SK-N-SH (cell line): ENCODE measurements at regions not wholly inside any gene's neighbourhood (a gene's known extent, or its start where the extent isn't known, plus 50 kb on each side); places are given as distances from the start of the nearest gene placed in this dataset.

Experiments
- CTCF ChIA-PET: fragments of 300-600, 350-600 bp; formaldehyde crosslinking; extraction: SDS; loops from one replicate; lab custom pipeline; 2021; lab: Yijun Ruan, JAX
- POLR2A ChIA-PET: fragments of 350-600 bp; sonication (Branson Sonifier 250); formaldehyde crosslinking; extraction: SDS; loops from one replicate; lab custom pipeline; 2020; ENCODE audit warnings: antibody characterized with exemption, inconsistent platforms; lab: Yijun Ruan, JAX
- DNase-seq: peaks from one replicate; pipeline ENCODE4 v3.0.0; 2012
- H2AFZ ChIP-seq: fragments of 200-600 bp; sonication (generic); 2 replicates; pipeline ENCODE4 v1.8.1; 2016; ENCODE audit warnings: antibody characterized with exemption, mild to moderate bottlenecking, low read depth
- H3F3A ChIP-seq: fragments of 200-600 bp; sonication (generic); replicated peaks from 2 replicates; pipeline ENCODE3; 2016; ENCODE audit warnings: antibody characterized with exemption, mild to moderate bottlenecking; ENCODE audit not compliant: insufficient read depth
- H3K27ac ChIP-seq, 2 experiments: fragments of 200-500 bp in 1 of 2; fragments of 200-600 bp in 1 of 2; sonication (Bioruptor generic) in 1 of 2; sonication (generic), shearing (Covaris generic) in 1 of 2; 2 replicates each; pipeline versions ENCODE4 v1.5.1 to v1.6.1; 2014 to 2016; ENCODE audit warnings: low read depth in 2 of 2, inconsistent platforms in 1 of 2, low read length in 1 of 2, mild to moderate bottlenecking in 1 of 2, mixed read lengths in 1 of 2
- H3K27me3 ChIP-seq: fragments of 200-600 bp; sonication (generic), shearing (Covaris generic); 2 replicates; pipeline ENCODE4 v1.6.1; 2016; ENCODE audit warnings: mixed run types; ENCODE audit not compliant: insufficient read depth
- H3K36me3 ChIP-seq, 2 experiments: fragments of 200-500 bp in 1 of 2; fragments of 200-600 bp in 1 of 2; sonication (Bioruptor generic) in 1 of 2; sonication (generic) in 1 of 2; replicated peaks in 1 of 2; 2 replicates each; pipeline versions ENCODE3 to v1.5.1; 2014 to 2016; ENCODE audit warnings: low read length in 1 of 2, mild to moderate bottlenecking in 1 of 2; ENCODE audit not compliant: insufficient read depth in 2 of 2, control insufficient read depth in 1 of 2
- H3K4me1 ChIP-seq, 2 experiments: fragments of 200-500 bp in 1 of 2; fragments of 200-600 bp in 1 of 2; sonication (Bioruptor generic) in 1 of 2; sonication (generic), shearing (Covaris generic) in 1 of 2; 2 replicates each; pipeline versions ENCODE4 v1.5.1 to v1.6.1; 2014 to 2016; ENCODE audit warnings: low read depth in 1 of 2, low read length in 1 of 2, mixed run types in 1 of 2; ENCODE audit not compliant: insufficient read depth in 2 of 2, control insufficient read depth in 1 of 2
- H3K4me2 ChIP-seq: fragments of 200-600 bp; sonication (generic), shearing (Covaris generic); 2 replicates; pipeline ENCODE4 v1.6.1; 2017; ENCODE audit warnings: mixed run types
- H3K4me3 ChIP-seq, 2 experiments: fragments of 200-500 bp in 1 of 2; fragments of 200-600 bp in 1 of 2; sonication (Bioruptor generic) in 1 of 2; sonication (generic), shearing (Covaris generic) in 1 of 2; 2 replicates each; pipeline versions ENCODE4 v1.5.1 to v1.8.1; 2014 to 2016; ENCODE audit warnings: low read depth in 2 of 2, inconsistent platforms in 1 of 2, low read length in 1 of 2, mild to moderate bottlenecking in 1 of 2, mixed read lengths in 1 of 2, moderate library complexity in 1 of 2
- H3K79me2 ChIP-seq: fragments of 200-600 bp; sonication (generic); 2 replicates; pipeline ENCODE4 v1.8.1; 2017; ENCODE audit warnings: mild to moderate bottlenecking; ENCODE audit not compliant: insufficient read depth
- H3K9ac ChIP-seq: fragments of 200-600 bp; sonication (generic); 2 replicates; pipeline ENCODE4 v1.6.1; 2017; ENCODE audit warnings: mixed run types
- H3K9me2 ChIP-seq: fragments of 200-600 bp; sonication (generic); 2 replicates; pipeline ENCODE4 v1.6.1; 2017; ENCODE audit warnings: mixed run types
- H3K9me3 ChIP-seq: fragments of 200-600 bp; sonication (generic); 2 replicates; pipeline ENCODE4 v1.6.1; 2017; ENCODE audit warnings: mixed run types, mild to moderate bottlenecking, moderate library complexity
- H4K20me1 ChIP-seq: fragments of 200-600 bp; sonication (generic); 2 replicates; pipeline ENCODE4 v1.6.1; 2017; ENCODE audit warnings: mild to moderate bottlenecking, mixed run types; ENCODE audit not compliant: insufficient read depth
- EZH2phosphoT487 ChIP-seq: fragments of 200-600 bp; sonication (generic); IDR thresholded peaks from 2 replicates; pipeline ENCODE4 v1.6.1; 2017; ENCODE audit warnings: low read depth, mixed run types, mild to moderate bottlenecking, antibody characterized with exemption, moderate library complexity, borderline replicate concordance
- GABPA ChIP-seq: IDR thresholded peaks from 2 replicates; pipeline ENCODE4 v1.4.0; 2012; ENCODE audit warnings: low read depth, mild to moderate bottlenecking
- JUND ChIP-seq: IDR thresholded peaks from 2 replicates; pipeline ENCODE4 v1.4.0; 2012
- MEF2A ChIP-seq: IDR thresholded peaks from 2 replicates; pipeline ENCODE4 v1.4.0; 2012; ENCODE audit warnings: low read depth, borderline replicate concordance
- NFIC ChIP-seq: IDR thresholded peaks from 2 replicates; pipeline ENCODE4 v1.4.0; 2012; ENCODE audit warnings: borderline replicate concordance
- NRF1 ChIP-seq: IDR thresholded peaks from 2 replicates; pipeline ENCODE4 v1.6.1; 2012; ENCODE audit warnings: low read depth, mild to moderate bottlenecking, low read length
- POLR2AphosphoS5 ChIP-seq: IDR thresholded peaks from 2 replicates; pipeline ENCODE4 v1.6.1; 2012; ENCODE audit warnings: low read depth, low read length
- SIN3A ChIP-seq: IDR thresholded peaks from 2 replicates; pipeline ENCODE4 v1.6.1; 2012; ENCODE audit warnings: low read depth, mild to moderate bottlenecking, low read length, moderate library complexity, borderline replicate concordance
- TAF1 ChIP-seq: IDR thresholded peaks from 2 replicates; pipeline ENCODE4 v1.6.1; 2012; ENCODE audit warnings: low read depth, mild to moderate bottlenecking, low read length, moderate library complexity, borderline replicate concordance
- TCF12 ChIP-seq: IDR thresholded peaks from 2 replicates; pipeline ENCODE4 v1.4.0; 2012
- TEAD4 ChIP-seq: IDR thresholded peaks from 2 replicates; pipeline ENCODE4 v1.4.0; 2012; ENCODE audit warnings: mild to moderate bottlenecking, borderline replicate concordance; ENCODE audit not compliant: insufficient read depth
- WGBS: methylation state at CpG from one replicate; pipeline ENCODE4 v1.1.6; 2017; ENCODE audit warnings: low lambda C conversion rate; 5-methylcytosine and 5-hydroxymethylcytosine counted together
- TF ChIP-seq, protein P1 (sequence below): IDR thresholded peaks from 2 replicates; pipeline ENCODE4 v1.4.0; 2012; ENCODE audit warnings: low read depth, borderline replicate concordance
- TF ChIP-seq, protein P2 (sequence below): IDR thresholded peaks from 2 replicates; pipeline ENCODE4 v1.4.0; 2012; ENCODE audit warnings: low read depth, borderline replicate concordance
- TF ChIP-seq, protein P3 (sequence below): fragments of 150-350 bp; IDR thresholded peaks from 2 replicates; pipeline ENCODE4 v1.6.1; 2016; ENCODE audit warnings: mild to moderate bottlenecking, low read depth, low read length
- TF ChIP-seq, protein P4 (sequence below): IDR thresholded peaks from 2 replicates; pipeline ENCODE4; 2012
- TF ChIP-seq, protein P5 (sequence below): IDR thresholded peaks from 2 replicates; pipeline ENCODE4 v1.4.0; 2012; ENCODE audit warnings: low read depth
- TF ChIP-seq, protein P6 (sequence below): fragments of 150-350 bp; IDR thresholded peaks from 2 replicates; pipeline ENCODE4 v1.6.1; 2017; ENCODE audit warnings: antibody characterized with exemption, low read length, low read depth, borderline replicate concordance

DNA sequence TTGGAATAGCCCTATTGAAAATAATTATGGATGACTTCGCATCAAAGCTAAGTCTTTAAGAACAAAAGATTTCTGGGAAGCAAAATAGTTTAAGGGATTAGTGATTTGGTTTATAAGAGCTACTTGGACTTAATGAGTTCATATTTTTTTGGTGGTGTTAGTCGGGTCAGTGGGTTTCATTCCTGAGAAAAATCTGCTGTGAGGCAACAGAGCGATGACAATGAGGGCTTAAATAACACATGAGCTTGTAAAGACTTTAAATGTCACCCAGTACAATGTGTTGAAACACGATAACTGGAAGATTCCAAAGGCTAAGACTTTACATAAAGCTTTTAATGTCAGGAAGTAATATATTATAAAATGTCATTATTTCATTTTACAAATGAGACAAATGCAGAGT lies 178.8 kb downstream of the ARL4A start:
- Histone ChIP-seq H4K20me1 (no peaks in the 10 kb centered on the region), H3K36me3 (no peaks in the 10 kb centered on the region), H3K4me2 (no peak overlapping the region)
- 14% methylated on average over 4 of the region's 4 CpGs for WGBS
- no peak for DNase-seq
- TF ChIP-seq, protein P1, sequence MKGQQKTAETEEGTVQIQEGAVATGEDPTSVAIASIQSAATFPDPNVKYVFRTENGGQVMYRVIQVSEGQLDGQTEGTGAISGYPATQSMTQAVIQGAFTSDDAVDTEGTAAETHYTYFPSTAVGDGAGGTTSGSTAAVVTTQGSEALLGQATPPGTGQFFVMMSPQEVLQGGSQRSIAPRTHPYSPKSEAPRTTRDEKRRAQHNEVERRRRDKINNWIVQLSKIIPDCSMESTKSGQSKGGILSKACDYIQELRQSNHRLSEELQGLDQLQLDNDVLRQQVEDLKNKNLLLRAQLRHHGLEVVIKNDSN: no peak
- TF ChIP-seq JUND: no peak
- TF ChIP-seq TEAD4: no peak
- TF ChIP-seq, protein P2, sequence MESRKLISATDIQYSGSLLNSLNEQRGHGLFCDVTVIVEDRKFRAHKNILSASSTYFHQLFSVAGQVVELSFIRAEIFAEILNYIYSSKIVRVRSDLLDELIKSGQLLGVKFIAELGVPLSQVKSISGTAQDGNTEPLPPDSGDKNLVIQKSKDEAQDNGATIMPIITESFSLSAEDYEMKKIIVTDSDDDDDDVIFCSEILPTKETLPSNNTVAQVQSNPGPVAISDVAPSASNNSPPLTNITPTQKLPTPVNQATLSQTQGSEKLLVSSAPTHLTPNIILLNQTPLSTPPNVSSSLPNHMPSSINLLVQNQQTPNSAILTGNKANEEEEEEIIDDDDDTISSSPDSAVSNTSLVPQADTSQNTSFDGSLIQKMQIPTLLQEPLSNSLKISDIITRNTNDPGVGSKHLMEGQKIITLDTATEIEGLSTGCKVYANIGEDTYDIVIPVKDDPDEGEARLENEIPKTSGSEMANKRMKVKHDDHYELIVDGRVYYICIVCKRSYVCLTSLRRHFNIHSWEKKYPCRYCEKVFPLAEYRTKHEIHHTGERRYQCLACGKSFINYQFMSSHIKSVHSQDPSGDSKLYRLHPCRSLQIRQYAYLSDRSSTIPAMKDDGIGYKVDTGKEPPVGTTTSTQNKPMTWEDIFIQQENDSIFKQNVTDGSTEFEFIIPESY: no peak
- TF ChIP-seq SIN3A: no peak
- no peak for TF ChIP-seq NRF1
- TF ChIP-seq, protein P3, sequence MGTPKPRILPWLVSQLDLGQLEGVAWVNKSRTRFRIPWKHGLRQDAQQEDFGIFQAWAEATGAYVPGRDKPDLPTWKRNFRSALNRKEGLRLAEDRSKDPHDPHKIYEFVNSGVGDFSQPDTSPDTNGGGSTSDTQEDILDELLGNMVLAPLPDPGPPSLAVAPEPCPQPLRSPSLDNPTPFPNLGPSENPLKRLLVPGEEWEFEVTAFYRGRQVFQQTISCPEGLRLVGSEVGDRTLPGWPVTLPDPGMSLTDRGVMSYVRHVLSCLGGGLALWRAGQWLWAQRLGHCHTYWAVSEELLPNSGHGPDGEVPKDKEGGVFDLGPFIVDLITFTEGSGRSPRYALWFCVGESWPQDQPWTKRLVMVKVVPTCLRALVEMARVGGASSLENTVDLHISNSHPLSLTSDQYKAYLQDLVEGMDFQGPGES: no peak
- no peak for TF ChIP-seq EZH2phosphoT487
- TF ChIP-seq POLR2AphosphoS5: no peak
- TF ChIP-seq GABPA: no peak
- TF ChIP-seq TCF12: no peak
- TF ChIP-seq, protein P4, sequence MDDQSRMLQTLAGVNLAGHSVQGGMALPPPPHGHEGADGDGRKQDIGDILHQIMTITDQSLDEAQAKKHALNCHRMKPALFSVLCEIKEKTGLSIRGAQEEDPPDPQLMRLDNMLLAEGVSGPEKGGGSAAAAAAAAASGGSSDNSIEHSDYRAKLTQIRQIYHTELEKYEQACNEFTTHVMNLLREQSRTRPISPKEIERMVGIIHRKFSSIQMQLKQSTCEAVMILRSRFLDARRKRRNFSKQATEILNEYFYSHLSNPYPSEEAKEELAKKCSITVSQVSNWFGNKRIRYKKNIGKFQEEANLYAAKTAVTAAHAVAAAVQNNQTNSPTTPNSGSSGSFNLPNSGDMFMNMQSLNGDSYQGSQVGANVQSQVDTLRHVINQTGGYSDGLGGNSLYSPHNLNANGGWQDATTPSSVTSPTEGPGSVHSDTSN: no peak
- TF ChIP-seq, protein P5, sequence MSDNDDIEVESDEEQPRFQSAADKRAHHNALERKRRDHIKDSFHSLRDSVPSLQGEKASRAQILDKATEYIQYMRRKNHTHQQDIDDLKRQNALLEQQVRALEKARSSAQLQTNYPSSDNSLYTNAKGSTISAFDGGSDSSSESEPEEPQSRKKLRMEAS: no peak
- TF ChIP-seq TAF1: no peak
- TF ChIP-seq MEF2A: no peak
- TF ChIP-seq, protein P6, sequence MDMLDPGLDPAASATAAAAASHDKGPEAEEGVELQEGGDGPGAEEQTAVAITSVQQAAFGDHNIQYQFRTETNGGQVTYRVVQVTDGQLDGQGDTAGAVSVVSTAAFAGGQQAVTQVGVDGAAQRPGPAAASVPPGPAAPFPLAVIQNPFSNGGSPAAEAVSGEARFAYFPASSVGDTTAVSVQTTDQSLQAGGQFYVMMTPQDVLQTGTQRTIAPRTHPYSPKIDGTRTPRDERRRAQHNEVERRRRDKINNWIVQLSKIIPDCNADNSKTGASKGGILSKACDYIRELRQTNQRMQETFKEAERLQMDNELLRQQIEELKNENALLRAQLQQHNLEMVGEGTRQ: no peak
- no peak for TF ChIP-seq NFIC
- TF ChIP-seq, all 33 proteins: peak for 0
- Histone ChIP-seq H3K9ac (no peak overlapping the region), H2AFZ (no peak overlapping the region), H3K79me2 (no peaks in the 10 kb centered on the region), H3K27me3 (peaks cover 8% of the 10 kb centered on the region; the same call in 1 of the 2 replicates), H3K4me3 (no peak overlapping the region), H3K9me2 (no peaks in the 10 kb centered on the region), H3K27ac (no peak overlapping the region), H3K9me3 (no peaks in the 10 kb centered on the region), H3K4me1 (no peaks in the 10 kb centered on the region), H3F3A (no peaks in the 10 kb centered on the region)
- ChIA-PET POLR2A (no interaction called here), CTCF (no interaction called here)
